ENCODE measurements at regions not wholly inside any gene's neighbourhood (a gene's known extent, or its start where the extent isn't known, plus 50 kb on each side); places are given as distances from the start of the nearest gene placed in this dataset.

DNA sequence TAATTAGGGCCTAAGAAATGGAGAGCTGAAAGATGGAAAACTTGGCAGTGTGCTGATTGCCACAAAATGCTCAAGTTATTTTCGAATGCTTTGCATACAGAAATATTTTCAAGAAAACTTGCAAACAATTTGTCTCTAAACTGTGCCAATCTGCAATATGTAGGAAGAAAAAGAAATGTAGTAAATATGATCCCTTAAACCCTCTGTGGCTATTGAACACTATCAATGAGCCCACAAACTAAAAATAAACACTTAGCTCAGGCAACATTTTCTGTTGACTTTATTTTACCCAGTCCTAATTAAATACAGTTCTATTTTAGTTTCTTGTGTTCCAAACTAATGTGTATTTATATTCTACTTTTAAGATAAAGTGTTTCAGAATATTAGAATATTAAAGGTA, 342.1 kb downstream of the SEMA3D start:
- peaks cover 6% of the 10 kb centered on the region for H3K9me3 Mint-ChIP-seq
- H3K4me3 Mint-ChIP-seq, result no peak overlapping the region
- no peaks in the 10 kb centered on the region for H3K4me1 Mint-ChIP-seq
- TF ChIP-seq, protein P1, sequence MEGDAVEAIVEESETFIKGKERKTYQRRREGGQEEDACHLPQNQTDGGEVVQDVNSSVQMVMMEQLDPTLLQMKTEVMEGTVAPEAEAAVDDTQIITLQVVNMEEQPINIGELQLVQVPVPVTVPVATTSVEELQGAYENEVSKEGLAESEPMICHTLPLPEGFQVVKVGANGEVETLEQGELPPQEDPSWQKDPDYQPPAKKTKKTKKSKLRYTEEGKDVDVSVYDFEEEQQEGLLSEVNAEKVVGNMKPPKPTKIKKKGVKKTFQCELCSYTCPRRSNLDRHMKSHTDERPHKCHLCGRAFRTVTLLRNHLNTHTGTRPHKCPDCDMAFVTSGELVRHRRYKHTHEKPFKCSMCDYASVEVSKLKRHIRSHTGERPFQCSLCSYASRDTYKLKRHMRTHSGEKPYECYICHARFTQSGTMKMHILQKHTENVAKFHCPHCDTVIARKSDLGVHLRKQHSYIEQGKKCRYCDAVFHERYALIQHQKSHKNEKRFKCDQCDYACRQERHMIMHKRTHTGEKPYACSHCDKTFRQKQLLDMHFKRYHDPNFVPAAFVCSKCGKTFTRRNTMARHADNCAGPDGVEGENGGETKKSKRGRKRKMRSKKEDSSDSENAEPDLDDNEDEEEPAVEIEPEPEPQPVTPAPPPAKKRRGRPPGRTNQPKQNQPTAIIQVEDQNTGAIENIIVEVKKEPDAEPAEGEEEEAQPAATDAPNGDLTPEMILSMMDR (IDR thresholded peaks at IDR 0.05; ENCODE audit: unreplicated experiment), result no peak
- no peak for DNase-seq (ENCODE audit: low spot score in 2 of 2, unreplicated experiment in 2 of 2)
- no peak overlapping the region for H3K27ac Mint-ChIP-seq
- no peaks in the 10 kb centered on the region for H3K36me3 Mint-ChIP-seq
- no peaks in the 10 kb centered on the region for H3K27me3 Mint-ChIP-seq (ENCODE audit: low read depth)

- Mint-ChIP-seq H3K4me3 (no peak overlapping the region), H3K9me3 (no peaks in the 10 kb centered on the region), H3K27me3 (ENCODE audit: low read depth) (no peaks in the 10 kb centered on the region), H3K36me3 (no peaks in the 10 kb centered on the region), H3K4me1 (peaks cover 5% of the 10 kb centered on the region), H3K27ac (no peak overlapping the region)
- no peak for DNase-seq (ENCODE audit: low spot score in 2 of 2, unreplicated experiment in 2 of 2)
- TF ChIP-seq, protein P1 (IDR thresholded peaks at IDR 0.05; ENCODE audit: unreplicated experiment), result no peak
Observed at GRCh38 chr7:84841809-84842208, 345.0 kb downstream of the SEMA3D start.

DNA sequence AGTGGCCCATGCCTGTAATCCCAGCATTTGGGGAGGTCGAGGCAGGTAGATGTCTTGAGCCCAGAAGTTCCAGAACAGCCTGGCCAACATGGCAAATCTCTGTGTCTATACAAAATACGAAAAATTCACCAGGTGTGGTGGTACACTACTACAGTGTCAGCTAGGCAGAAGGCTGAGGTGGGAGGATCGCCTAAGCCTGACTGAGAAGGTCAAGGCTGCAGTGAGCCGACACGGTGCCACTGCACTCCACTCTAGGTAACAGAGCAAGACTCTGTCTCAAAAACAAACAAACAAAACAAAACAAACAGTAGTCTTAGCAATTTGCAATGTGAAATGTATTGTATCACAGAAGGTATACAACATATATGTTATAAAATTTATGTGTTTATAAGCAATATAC, 348.0 kb downstream of the SEMA3D start:
- Mint-ChIP-seq H3K9me3 (peaks cover 3% of the 10 kb centered on the region), H3K4me1 (peaks cover 5% of the 10 kb centered on the region), H3K27ac (no peak overlapping the region), H3K4me3 (no peak overlapping the region), H3K36me3 (no peaks in the 10 kb centered on the region), H3K27me3 (ENCODE audit: low read depth) (no peaks in the 10 kb centered on the region)
- TF ChIP-seq, protein P1 (IDR thresholded peaks at IDR 0.05; ENCODE audit: unreplicated experiment), result no peak
- DNase-seq (ENCODE audit: low spot score in 2 of 2, unreplicated experiment in 2 of 2), result no peak

DNA sequence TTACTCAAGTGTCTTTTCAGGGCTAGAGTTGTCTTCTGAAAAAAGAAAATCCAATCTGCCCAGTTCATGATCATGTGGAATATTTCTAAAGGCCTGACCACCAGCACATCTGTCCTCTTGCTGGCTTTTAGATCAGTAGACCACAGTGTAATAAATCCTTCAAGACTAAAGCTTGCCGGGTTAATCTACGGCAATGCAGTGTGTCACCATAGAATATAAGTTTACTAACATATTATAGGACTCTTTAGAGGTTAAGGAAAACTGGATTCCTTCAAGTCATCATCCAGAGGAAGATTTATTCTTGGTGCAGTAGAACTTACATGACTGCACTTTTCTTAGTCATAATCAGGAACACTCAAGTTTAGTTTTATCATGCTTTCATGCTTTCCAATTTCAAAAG, 349.5 kb downstream of the SEMA3D start:
- no peaks in the 10 kb centered on the region for H3K36me3 Mint-ChIP-seq
- TF ChIP-seq, protein P1 (IDR thresholded peaks at IDR 0.05; ENCODE audit: unreplicated experiment), result no peak
- no peaks in the 10 kb centered on the region for H3K27me3 Mint-ChIP-seq (ENCODE audit: low read depth)
- no peak overlapping the region for H3K27ac Mint-ChIP-seq
- no peak overlapping the region for H3K4me3 Mint-ChIP-seq
- peaks cover 5% of the 10 kb centered on the region for H3K4me1 Mint-ChIP-seq
- no peak for DNase-seq (ENCODE audit: low spot score in 2 of 2, unreplicated experiment in 2 of 2)
- peaks cover 4% of the 10 kb centered on the region for H3K9me3 Mint-ChIP-seq

DNA sequence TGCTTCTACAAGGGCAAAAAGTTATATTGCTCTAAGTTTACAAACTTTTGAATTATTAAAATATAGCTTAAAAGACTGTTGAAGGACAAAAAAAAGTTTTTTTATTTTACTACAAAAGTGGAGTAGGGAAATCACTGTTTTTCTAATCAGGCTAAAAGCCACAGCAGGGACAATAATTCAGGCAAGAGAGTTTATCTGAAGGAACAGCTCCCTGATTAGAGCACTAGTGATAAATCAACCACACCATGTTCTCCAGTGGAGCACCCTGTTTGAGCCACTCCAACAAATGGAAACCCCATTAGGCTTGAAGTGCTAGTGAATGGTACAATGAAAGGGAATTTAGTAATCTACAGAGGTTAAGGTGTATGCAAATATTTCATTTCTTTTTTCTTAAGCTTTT, 357.1 kb downstream of the SEMA3D start:
- Mint-ChIP-seq H3K27me3 (ENCODE audit: low read depth) (no peaks in the 10 kb centered on the region), H3K9me3 (peaks cover 4% of the 10 kb centered on the region), H3K36me3 (no peaks in the 10 kb centered on the region), H3K27ac (no peak overlapping the region), H3K4me3 (no peak overlapping the region), H3K4me1 (peaks cover 4% of the 10 kb centered on the region)
- no peak for DNase-seq (ENCODE audit: low spot score in 2 of 2, unreplicated experiment in 2 of 2)
- TF ChIP-seq, protein P1 (IDR thresholded peaks at IDR 0.05; ENCODE audit: unreplicated experiment), result no peak

GRCh38 chr7:84824057-84824651, 362.7 kb downstream of the SEMA3D start:
- H3K36me3 Mint-ChIP-seq, result no peaks in the 10 kb centered on the region
- no peaks in the 10 kb centered on the region for H3K27me3 Mint-ChIP-seq (ENCODE audit: low read depth)
- DNase-seq (ENCODE audit: low spot score in 2 of 2, unreplicated experiment in 2 of 2), result no peak
- no peak overlapping the region for H3K4me3 Mint-ChIP-seq
- H3K4me1 Mint-ChIP-seq, result peaks cover 13% of the 10 kb centered on the region
- TF ChIP-seq, protein P1 (IDR thresholded peaks at IDR 0.05; ENCODE audit: unreplicated experiment), result no peak
- no peak overlapping the region for H3K27ac Mint-ChIP-seq
- peaks cover 4% of the 10 kb centered on the region for H3K9me3 Mint-ChIP-seq

All from mesothelial cell of epicardium (in vitro differentiated cells).